Activated CD8-positive, alpha-beta memory T cell treated with anti-CD3 and anti-CD28 coated beads for 1 hour (primary cell): ENCODE measurements at regions not wholly inside any gene's neighbourhood (a gene's known extent, or its start where the extent isn't known, plus 50 kb on each side); places are given as distances from the start of the nearest gene placed in this dataset.

Experiments used
- DNase-seq, 2 donors: peaks; one replicate each; pipeline ENCODE4 v3.0.0-alpha.2; 2020; ENCODE audit warnings: low read depth in 1 of 2; ENCODE audit errors: extremely low read depth in 1 of 2

DNA sequence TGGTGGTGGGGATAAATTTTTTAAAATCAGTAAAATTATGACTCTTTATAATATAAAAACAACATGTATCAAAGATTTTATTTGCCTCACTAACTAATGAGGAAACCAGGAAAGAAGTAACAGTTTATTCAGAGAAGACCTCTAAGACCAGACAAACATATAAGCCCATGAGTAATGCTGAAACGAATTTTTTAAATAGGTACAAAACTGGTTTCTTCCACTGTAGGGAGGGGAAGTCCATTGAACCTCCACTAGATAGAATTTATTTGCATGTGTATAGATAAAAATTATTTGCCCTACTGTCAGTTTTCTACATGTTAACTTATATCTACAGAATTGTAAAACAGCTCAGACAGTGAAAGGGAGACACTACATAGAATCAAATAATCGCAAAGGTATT, 86.8 kb downstream of the ZC3H11B start:
- no peak for DNase-seq

DNA sequence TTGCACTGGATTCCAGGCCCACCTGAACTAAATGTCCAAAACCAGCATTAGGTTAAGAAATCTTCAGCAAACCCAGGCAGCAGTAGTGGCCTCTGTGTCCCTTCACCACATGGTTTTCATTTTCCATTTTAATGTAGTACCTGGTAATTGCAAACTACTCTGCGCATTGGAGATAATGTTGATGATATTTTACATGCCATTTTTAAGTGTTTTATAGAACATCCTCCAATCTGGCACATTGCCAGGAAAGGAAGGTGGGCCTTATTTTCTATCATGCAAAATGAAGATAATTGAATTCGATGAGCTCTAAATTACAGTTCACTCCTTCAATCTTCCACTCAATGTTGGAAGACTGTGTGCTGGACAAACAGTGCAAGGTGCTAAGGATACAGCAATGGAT, 89.5 kb downstream of the ZC3H11B start:
- no peak for DNase-seq

DNA sequence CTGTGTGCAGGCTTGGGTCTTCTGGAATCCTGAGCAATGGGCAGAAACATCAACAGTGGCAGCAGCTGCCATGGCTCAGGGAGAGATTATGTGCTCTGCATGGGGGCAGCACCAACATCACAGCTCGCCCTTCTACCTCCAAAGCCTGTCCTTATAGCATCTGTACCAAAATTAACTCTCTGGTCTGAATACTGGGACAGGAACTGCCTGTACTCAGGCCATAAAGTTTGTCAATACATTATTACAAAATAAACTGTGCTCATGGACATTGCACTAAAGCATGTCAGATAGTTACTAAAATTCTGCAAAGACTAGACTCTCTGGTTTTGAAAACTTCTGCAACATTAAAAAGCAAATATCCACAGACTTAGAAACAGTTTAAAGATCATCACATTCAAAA, 91.6 kb downstream of the ZC3H11B start:
- no peak for DNase-seq

DNA sequence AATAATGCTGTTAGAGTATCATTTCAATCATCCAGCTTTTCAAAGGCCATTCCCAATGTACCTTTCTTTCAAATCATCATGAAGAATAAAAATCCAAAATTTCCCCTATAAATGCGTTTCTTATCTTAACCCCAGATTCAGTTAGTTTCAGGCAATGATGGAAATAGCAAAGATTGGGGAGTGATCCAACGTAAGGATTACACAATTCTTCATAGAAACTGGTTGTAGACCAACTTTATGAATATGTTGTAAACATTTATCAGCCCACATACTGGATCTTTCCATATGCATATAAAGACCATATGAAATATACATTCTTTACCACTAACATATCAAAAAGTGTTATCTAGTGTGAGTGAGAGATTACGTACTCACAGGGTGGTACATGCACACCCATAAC, 92.7 kb downstream of the ZC3H11B start:
- no peak for DNase-seq

DNA sequence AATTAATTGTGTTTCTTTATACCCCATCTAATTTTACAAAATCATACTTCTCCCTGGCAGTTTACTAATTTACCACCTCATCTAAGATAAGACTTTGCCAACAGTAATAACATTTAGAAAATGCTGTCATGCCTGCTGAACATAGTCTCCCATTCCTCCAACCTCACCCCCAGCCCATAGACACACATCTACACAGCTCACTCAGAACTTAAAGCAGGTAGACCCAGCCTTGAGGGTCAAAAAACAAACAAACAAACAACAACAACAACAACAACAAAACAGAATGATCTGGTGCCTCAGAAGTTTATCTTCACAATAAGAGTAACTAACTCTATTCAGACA, 94.0 kb downstream of the ZC3H11B start:
- no peak for DNase-seq

DNA sequence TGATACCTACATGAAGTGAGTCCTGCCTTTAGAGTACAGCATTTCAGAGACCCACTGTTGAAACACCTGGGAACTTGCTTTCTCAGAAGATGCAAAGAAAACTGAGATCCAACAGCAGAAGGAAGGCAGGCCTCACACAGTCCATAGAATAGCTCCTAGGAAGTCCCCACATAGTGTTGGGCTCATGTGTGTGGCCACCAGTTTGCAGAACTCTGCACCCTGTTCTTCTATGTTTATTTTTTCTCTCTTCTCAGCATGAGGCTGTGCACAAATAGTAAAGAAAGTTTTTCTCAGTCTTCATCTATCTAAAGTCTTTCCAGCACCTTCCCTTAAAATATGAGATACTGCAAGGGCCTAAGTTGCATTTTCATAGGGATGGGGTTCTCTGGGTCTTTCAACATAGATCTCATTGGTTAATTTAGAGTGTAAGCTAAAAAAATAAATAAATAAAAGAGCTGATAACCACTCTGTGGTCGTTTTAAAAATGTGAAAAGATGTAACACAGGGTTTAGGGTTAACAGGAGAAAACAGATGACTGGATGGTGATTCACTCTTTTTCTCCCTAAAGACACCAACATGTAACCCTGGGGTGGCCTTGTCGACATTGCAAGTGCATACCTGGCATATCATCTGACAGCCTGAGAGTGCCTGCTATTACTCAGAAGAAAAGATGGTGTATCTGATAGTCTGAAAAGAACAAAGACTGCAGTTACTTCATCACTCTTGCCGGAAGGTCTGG, 94.6 kb downstream of the ZC3H11B start:
- no peak for DNase-seq

DNA sequence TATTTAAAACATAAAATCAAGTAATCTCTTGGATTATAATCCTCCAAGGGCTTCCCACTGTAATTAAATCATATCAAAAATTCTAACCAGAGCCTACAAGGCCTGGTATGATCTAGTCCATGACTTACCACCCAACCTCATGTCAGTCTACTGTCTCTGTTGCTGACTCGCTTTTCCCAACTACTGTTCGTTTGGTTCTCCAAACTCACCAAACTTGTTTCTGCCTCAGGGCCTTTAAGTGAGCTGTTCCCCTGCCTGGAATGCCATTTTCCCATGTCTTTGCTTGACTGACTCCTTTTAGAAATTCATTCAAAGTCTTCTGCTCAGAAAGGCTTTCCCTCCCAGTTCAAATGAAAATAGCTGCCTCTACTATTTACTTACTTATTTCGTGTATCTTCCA, 95.9 kb downstream of the ZC3H11B start:
- no peak for DNase-seq

DNA sequence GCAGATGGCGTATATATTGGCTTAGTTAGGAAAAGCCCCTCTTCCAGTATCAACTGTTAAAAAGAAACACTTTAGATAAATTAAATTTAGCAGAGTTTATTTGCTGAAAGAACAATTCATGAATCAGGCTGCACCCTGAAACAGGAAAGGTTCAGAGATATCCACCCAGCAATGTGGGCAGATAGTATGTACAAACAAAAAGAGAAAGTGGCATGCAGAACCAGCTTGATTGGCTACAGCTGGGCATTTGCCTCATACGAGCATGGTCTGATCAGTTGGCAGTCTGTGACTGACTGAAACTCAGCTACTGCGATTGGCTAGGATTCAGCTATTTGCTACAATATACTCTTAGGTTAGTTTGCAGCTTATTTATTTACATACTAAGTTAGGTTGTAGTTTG, 98.2 kb downstream of the ZC3H11B start:
- DNase-seq = no peak

DNA sequence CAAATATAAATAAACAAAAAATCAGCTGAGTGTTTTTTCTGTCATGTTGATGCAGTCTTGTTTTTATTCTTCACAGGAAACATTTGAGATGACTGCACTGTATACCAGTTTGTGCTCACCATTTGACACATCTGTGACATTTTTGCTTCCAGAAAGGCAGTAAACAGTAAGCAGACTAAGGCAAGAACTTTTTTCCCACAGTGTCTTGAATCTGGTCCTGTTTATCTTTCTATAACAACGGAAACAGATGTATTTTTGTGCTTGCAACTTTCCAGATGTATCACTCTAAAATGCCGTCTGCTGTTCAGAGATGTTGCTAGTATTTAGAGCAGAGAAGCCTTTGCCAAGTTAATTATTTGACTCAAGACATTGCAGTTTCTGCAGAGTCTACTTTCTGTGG, 105.5 kb downstream of the ZC3H11B start:
- no peak for DNase-seq

DNA sequence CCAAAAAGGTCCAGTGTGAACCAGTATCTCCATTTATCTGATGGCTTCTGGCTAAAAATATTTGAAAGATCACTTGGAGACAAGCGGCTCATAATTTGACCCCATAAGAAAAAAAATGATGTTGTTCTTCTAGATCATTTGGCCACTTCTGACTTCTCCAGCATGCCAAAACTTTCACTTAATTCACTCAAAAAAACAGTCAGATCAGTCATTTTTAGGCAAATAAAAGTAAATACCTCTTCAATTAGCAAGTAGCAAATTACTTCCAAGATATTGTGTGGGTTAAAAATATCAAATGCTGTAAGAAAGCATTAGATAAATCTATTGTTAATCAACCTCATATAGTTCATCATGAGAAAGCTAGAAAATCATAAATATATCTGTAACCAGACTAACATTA, 106.0 kb downstream of the ZC3H11B start:
- DNase-seq = no peak

DNA sequence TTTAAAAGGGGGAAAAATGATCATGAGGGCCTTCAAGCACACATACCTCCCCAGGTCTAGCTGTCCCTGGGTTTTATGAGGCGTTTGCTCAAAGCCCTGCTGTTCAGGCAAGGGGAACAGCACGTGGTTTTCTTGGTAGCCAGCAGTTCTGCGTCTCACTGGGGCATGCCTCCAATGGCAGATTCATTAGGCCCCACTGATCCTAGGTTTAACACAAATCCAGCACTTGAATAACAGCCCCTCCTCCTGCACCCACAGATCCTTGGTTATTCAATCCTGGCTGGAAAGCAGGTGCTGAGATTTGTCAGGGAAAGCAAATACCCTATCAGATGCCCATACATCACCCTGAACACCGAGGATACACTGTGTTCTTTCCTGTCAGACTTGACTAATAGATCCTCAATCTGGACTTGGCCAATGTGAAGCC, 106.4 kb downstream of the ZC3H11B start:
- no peak for DNase-seq

DNA sequence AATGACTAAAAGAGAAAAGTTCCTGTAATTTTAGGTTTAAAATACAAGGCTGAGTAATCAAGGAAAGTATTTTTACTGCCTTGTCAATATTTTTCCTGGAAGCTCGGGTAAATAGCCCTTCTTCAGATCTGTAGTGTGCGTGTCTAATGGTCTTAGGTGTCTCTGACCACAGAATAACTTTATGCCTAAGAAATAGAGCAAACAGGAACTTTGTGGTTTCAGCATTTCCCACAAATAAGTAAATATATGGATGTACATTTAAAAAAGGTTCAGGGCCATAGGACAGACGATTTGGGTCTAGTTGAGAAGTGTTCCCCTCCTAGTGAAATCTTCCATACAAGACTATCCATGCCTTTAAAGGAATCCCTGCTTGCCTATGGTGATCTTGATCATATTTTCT, 107.0 kb downstream of the ZC3H11B start:
- DNase-seq = no peak

DNA sequence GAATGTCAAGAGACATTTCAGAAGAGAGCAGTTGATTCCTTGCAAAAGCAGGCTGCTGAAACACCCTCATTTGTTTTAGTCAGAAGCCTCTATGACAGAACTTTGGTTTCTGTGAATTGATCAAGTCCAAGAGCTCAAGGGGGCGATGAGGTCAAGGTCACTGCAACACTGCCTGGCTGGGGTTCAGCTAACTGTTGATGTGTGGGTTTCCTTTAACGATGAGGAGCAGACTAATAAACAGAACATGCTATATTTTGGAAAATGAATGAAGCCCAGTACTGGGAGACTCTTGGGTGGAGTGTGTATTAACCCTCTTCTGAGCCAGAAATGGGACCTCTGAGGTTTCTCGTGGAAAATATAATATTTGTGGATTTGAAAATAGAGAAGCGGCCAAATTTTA, 109.3 kb downstream of the ZC3H11B start:
- no peak for DNase-seq

DNA sequence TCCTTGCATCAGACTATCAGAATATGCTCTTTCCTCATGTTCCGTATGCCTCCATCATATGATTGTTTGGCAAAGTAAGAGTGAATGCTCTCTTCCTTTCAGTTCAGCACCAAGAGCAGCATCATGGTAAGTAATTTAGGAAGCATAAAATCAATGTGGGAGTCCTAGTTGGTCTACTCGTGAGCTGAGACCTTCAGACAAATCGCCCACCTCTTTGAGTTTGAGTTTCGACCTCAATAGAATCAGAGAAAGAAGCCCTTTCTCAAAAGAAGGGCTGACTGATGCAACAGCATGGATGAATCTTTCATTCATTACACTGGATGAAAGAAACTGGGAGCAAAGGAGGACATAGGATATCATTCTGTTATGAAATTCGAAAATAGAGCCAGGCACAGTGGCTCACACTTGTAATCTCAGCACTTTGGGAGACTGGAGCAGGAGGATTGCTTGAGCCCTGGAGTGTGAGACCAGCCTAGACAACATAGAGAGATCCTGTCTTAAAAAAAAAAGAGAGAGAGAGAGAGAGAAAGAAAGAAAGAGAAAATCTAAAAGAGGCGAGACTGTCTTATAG, 112.5 kb downstream of the ZC3H11B start:
- DNase-seq = no peak

DNA sequence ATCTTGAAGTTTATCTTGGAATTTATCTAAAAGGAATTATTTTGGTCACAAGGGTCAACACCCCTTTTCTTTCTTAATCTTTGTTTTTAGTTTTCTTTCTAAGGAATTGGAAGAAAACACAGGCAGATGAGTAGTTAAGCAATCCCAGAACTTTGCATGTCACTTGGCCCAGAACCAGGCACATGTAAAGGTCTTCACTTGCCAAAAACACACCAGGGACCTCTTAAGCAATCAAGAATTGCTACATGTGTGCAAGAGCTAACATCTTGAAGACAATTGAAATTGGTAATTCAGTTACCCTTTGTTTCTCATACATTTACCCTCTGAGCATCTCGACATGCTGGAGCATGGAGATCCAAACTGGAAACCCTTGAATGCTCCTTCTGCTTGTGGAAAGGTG, 114.2 kb downstream of the ZC3H11B start:
- no peak for DNase-seq

DNA sequence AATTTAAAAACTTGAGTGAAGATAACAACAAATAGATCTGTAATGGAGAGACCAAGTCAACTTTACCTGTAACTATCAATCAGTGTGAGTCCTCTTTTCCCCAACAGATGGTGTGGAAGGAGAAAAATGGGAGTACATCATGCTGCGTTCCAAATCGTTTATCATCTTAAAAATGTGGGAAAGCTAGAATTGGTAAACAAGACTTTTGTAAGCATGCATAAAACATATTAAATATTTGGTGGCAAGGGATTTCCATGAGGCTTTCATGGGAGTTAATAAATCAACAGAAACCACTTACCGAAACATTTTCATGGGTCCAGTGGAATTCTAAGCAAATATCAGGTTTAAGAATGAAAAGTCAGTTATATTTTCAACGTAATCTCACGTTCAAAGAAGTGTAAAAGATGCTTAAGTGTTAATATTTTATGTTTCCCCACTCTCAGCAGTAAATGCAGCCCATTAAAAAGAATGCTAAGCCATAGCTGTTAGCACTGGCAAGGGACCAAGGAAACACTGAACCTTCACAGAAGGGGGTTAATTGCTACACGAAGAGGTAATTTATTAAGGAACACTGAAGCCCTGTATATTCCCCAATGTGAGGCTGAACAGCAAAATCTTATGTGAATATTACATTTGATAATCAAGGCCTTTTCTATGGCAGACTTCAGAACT, 117.0 kb downstream of the ZC3H11B start:
- no peak for DNase-seq

DNA sequence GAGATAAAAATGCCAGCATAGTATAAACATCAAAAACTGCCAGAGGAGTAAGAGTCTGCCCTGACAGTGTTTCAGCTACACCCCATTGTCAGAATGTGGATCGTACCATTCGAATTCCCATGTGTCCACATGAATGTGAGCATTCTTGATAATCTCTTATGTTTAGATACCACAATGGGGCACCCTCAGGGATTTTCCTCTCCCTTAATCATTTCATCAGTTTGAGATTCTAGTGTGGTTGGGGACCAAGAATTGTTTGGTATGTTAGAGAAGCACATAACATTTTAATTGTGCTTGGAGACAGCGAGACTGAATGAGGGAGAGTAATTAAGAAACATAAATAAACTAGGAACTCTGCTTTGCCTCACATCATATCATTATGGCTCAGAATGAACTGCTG, 120.2 kb downstream of the ZC3H11B start:
- no peak for DNase-seq

DNA sequence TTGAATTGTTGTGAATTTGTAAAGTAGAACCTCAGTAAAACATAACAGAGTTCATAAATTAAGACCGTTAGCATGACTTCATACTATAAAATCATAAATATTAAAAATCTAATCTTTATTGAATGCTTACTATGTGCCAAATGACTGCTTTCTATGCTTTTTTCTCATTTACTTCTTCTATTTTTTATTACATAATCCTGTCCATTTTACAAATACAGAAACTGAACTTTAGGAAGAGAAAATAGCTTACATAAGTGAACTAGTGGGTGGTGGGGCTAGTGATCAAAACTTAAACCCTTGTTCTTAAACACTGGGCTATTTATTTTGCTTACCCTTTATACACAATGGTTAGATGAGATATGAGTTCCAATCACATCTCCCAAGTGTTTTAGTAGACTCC, 122.3 kb downstream of the ZC3H11B start:
- no peak for DNase-seq

DNA sequence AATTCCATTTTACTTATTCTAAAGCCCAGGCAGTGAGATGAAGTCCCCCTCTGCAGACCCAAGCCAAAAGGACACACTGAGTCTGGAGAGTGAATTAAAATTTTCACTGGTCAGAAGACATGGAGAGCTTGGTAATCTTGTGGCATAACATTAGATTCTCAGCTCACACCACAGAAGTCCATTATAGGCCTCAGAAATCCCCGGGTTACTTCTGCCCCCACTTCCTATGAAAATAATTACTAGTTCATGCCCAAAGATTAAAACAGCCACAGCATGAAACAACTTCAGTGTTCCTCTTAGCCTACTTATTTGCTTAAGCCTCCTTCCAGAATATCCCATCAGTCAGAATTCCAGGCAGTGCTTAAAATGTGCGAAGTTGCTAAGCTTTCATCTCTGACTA, 123.3 kb downstream of the ZC3H11B start:
- no peak for DNase-seq

DNA sequence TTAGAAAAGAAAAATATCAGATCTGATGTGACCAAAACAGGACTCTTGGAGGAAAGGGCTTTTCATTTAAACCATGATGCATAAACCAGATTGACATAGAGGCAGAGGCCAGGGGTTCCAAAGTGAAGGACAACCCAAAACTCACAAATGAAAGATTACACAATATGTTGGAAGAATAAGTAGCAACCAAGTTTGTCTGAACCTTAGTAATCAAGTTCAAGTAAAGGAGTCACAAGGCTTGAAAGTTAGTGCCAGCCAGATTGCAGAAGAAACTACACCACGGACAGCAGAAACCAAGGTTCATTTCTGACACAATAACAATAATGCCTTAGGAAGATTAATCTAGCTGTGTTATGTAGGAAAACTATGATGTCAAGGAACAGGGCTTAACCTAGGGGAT, 124.6 kb downstream of the ZC3H11B start:
- DNase-seq = no peak

DNA sequence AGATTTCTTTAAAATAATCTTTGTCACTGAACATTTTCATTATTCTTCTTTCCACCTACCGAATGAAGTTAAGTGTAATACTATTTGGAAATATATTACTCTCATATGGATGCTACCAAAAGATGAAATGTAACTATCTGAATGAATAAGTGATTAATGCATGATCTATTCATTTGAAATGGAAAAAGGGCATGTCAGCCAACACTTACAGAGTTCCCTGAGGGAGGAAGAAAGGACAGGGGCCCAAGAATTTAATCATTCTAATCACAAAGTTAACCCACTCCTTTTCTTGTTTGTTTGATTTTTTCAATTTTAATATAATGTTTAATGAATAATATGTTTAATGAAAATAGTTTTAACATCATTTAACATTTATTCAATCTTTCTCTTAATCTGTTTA, 129.4 kb downstream of the ZC3H11B start:
- DNase-seq = no peak

DNA sequence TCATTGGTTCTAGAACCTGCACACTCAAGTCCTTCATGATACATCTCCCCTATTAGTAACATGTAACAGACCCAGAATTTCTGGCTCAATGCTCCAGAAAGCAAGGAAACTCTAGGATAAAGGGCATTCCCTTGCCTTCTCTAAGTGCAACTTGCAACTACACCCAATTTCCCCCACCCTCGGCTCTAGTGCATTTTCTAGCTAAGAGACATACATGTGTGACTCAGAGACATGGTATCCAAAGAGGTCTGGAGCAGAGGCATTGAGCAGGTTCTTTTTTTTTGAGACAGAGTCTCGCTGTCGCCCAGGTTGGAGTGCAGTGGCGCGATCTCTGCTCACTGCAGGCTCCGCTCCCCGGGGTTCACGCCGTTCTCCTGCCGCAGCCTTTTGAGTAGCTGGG, 132.9 kb downstream of the ZC3H11B start:
- DNase-seq = no peak

DNA sequence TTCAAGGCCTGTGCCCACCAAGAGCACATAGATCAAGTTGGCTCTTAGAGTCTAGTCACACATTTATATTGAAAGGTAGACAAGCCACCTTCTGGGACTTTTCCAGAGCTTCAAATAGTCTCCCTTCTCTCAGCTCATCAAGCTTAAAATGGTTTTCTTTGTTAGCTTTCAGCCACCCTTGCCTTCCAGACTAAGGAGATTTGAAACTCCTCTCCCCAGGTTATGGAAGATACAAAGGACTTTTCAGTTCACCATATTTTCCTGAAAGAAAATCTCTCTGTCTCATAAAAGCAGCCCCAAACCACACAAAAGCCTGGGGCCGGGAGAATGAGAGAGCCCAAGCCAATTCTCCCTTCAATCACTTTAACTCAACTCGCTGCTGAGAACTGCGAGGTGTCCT, 134.1 kb downstream of the ZC3H11B start:
- DNase-seq = no peak
